ENCODE measurements at regions not wholly inside any gene's neighbourhood (a gene's known extent, or its start where the extent isn't known, plus 50 kb on each side); places are given as distances from the start of the nearest gene placed in this dataset.

- TF ChIP-seq, protein P1, sequence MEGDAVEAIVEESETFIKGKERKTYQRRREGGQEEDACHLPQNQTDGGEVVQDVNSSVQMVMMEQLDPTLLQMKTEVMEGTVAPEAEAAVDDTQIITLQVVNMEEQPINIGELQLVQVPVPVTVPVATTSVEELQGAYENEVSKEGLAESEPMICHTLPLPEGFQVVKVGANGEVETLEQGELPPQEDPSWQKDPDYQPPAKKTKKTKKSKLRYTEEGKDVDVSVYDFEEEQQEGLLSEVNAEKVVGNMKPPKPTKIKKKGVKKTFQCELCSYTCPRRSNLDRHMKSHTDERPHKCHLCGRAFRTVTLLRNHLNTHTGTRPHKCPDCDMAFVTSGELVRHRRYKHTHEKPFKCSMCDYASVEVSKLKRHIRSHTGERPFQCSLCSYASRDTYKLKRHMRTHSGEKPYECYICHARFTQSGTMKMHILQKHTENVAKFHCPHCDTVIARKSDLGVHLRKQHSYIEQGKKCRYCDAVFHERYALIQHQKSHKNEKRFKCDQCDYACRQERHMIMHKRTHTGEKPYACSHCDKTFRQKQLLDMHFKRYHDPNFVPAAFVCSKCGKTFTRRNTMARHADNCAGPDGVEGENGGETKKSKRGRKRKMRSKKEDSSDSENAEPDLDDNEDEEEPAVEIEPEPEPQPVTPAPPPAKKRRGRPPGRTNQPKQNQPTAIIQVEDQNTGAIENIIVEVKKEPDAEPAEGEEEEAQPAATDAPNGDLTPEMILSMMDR (IDR thresholded peaks at IDR 0.05; ENCODE audit: poor library complexity) = no peak
- TF ChIP-seq EZH2 (IDR thresholded peaks at IDR 0.05; ENCODE audit: borderline replicate concordance) = no peak
- no peak for TF ChIP-seq EZH2phosphoT487 (IDR thresholded peaks at IDR 0.05; ENCODE audit: low read depth, severe bottlenecking, unreplicated experiment)
- H3K4me1 ChIP-seq (ENCODE audit: insufficient read depth) = no peaks in the 10 kb centered on the region
- H3K9me3 ChIP-seq (ENCODE audit: low read depth) = no peaks in the 10 kb centered on the region
- H3K27me3 ChIP-seq = no peaks in the 10 kb centered on the region
- H3K27ac ChIP-seq = no peak overlapping the region
- H3K4me3 ChIP-seq = no peak overlapping the region
- no peaks in the 10 kb centered on the region for H4K20me1 ChIP-seq (ENCODE audit: insufficient read depth, poor library complexity, severe bottlenecking)
- H2AFZ ChIP-seq = no peak overlapping the region
- H3K4me2 ChIP-seq = no peak overlapping the region
- H3K79me2 ChIP-seq = no peaks in the 10 kb centered on the region
- no peaks in the 10 kb centered on the region for H3K36me3 ChIP-seq (replicated peaks; ENCODE audit: insufficient read depth, low read depth)
- 50% methylated on average over 5 of the region's 5 CpGs for WGBS (ENCODE audit: low lambda C conversion rate, missing lambda C conversion rate)
- DNase-seq (ENCODE audit: low spot score) = no peak
- H3K9me2 ChIP-seq (replicated peaks; ENCODE audit: insufficient read depth) = no peaks in the 10 kb centered on the region
Observed at GRCh38 chr3:159273070-159273469, 471.2 kb downstream of the MFSD1 start.

DNA sequence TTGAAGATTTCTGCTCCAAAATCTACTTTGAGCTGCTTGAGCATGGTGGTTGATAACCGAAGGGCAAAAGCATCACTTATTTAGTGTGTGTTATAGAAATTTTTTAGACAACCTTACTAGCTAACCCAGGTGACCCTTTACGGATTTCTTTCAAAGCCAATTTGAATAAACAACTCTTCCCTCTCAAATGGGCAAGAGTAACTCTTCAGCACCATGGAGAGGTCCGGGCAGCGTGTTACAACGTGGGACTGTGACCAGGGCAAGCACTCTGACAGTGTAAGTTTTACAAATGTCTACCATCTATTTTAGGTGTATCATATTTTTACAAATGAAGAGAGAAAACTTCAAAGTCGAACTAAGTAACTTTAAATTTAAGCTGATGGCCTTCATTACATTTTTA lies 471.8 kb downstream of the MFSD1 start:
- 4% methylated on average over 6 of the region's 6 CpGs for WGBS (ENCODE audit: low lambda C conversion rate, missing lambda C conversion rate)
- no peak overlapping the region for H2AFZ ChIP-seq
- no peak overlapping the region for H3K4me2 ChIP-seq
- H3K36me3 ChIP-seq (replicated peaks; ENCODE audit: insufficient read depth, low read depth) = no peaks in the 10 kb centered on the region
- no peak overlapping the region for H3K27ac ChIP-seq
- TF ChIP-seq EZH2phosphoT487 (IDR thresholded peaks at IDR 0.05; ENCODE audit: low read depth, severe bottlenecking, unreplicated experiment) = no peak
- TF ChIP-seq, protein P1 (IDR thresholded peaks at IDR 0.05; ENCODE audit: poor library complexity) = no peak
- no peak for TF ChIP-seq EZH2 (IDR thresholded peaks at IDR 0.05; ENCODE audit: borderline replicate concordance)
- H3K9me2 ChIP-seq (replicated peaks; ENCODE audit: insufficient read depth) = no peaks in the 10 kb centered on the region
- H3K4me1 ChIP-seq (ENCODE audit: insufficient read depth) = no peaks in the 10 kb centered on the region
- no peaks in the 10 kb centered on the region for H4K20me1 ChIP-seq (ENCODE audit: insufficient read depth, poor library complexity, severe bottlenecking)
- DNase-seq (ENCODE audit: low spot score) = peak; percentile 74
- no peak overlapping the region for H3K4me3 ChIP-seq
- H3K27me3 ChIP-seq = no peaks in the 10 kb centered on the region
- no peaks in the 10 kb centered on the region for H3K79me2 ChIP-seq
- H3K9me3 ChIP-seq (ENCODE audit: low read depth) = no peaks in the 10 kb centered on the region

DNA sequence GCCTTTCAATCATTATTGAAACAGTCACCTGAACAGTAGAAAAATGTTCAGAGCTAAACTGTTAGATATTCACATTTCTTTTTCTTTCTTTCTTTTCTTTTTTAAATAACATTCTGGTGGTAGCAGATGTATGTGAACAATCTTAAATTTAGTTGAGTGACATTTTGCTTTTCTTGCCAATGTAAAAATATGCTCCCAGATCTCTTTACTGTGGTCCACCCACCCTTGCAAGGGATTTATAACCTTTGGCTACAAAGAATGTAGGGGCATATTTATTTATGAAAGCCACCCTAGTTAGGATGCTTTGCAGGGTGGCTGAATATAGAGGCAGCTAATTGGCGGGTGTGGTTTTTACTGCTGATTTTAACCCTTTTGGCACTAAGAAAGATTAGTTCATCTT lies 473.9 kb downstream of the MFSD1 start:
- Histone ChIP-seq H4K20me1 (ENCODE audit: insufficient read depth, poor library complexity, severe bottlenecking) (no peaks in the 10 kb centered on the region), H2AFZ (no peak overlapping the region), H3K4me1 (ENCODE audit: insufficient read depth) (no peaks in the 10 kb centered on the region), H3K4me3 (no peak overlapping the region), H3K27me3 (no peaks in the 10 kb centered on the region), H3K4me2 (no peak overlapping the region), H3K79me2 (no peaks in the 10 kb centered on the region), H3K27ac (no peak overlapping the region), H3K36me3 (replicated peaks; ENCODE audit: insufficient read depth, low read depth) (no peaks in the 10 kb centered on the region), H3K9me2 (replicated peaks; ENCODE audit: insufficient read depth) (no peaks in the 10 kb centered on the region), H3K9me3 (ENCODE audit: low read depth) (no peaks in the 10 kb centered on the region)
- TF ChIP-seq EZH2phosphoT487 (IDR thresholded peaks at IDR 0.05; ENCODE audit: low read depth, severe bottlenecking, unreplicated experiment) (no peak), EZH2 (IDR thresholded peaks at IDR 0.05; ENCODE audit: borderline replicate concordance) (no peak)
- TF ChIP-seq, protein P1 (IDR thresholded peaks at IDR 0.05; ENCODE audit: poor library complexity) = no peak
- WGBS (ENCODE audit: low lambda C conversion rate, missing lambda C conversion rate) = 45% methylated on average over 1 of the region's 1 CpG
- no peak for DNase-seq (ENCODE audit: low spot score)

GRCh38 chr3:159277814-159278213 lies 476.0 kb downstream of the MFSD1 start:
- no peak overlapping the region for H3K4me2 ChIP-seq
- H4K20me1 ChIP-seq (ENCODE audit: insufficient read depth, poor library complexity, severe bottlenecking) = no peaks in the 10 kb centered on the region
- H3K27ac ChIP-seq = no peak overlapping the region
- no peaks in the 10 kb centered on the region for H3K36me3 ChIP-seq (replicated peaks; ENCODE audit: insufficient read depth, low read depth)
- 84% methylated on average over 5 of the region's 5 CpGs for WGBS (ENCODE audit: low lambda C conversion rate, missing lambda C conversion rate)
- no peaks in the 10 kb centered on the region for H3K9me3 ChIP-seq (ENCODE audit: low read depth)
- H3K79me2 ChIP-seq = no peaks in the 10 kb centered on the region
- H3K4me1 ChIP-seq (ENCODE audit: insufficient read depth) = no peaks in the 10 kb centered on the region
- H3K27me3 ChIP-seq = no peaks in the 10 kb centered on the region
- DNase-seq (ENCODE audit: low spot score) = no peak
- H3K9me2 ChIP-seq (replicated peaks; ENCODE audit: insufficient read depth) = no peaks in the 10 kb centered on the region
- no peak for TF ChIP-seq EZH2phosphoT487 (IDR thresholded peaks at IDR 0.05; ENCODE audit: low read depth, severe bottlenecking, unreplicated experiment)
- TF ChIP-seq EZH2 (IDR thresholded peaks at IDR 0.05; ENCODE audit: borderline replicate concordance) = no peak
- TF ChIP-seq, protein P1 (IDR thresholded peaks at IDR 0.05; ENCODE audit: poor library complexity) = no peak
- H2AFZ ChIP-seq = no peak overlapping the region
- no peak overlapping the region for H3K4me3 ChIP-seq

All from hepatocyte (in vitro differentiated cells).